Stimulated activated naive CD4-positive, alpha-beta T cell (primary cell): ENCODE measurements at regions not wholly inside any gene's neighbourhood (a gene's known extent, or its start where the extent isn't known, plus 50 kb on each side); places are given as distances from the start of the nearest gene placed in this dataset.
A peak's percentile ranks its signal among the peaks of the same experiment; 100 is the strongest.

Experiments used
- DNase-seq, 6 experiments: peaks; one replicate each; lab custom pipeline; 2025; lab: John Stamatoyannopoulos, UW

DNA sequence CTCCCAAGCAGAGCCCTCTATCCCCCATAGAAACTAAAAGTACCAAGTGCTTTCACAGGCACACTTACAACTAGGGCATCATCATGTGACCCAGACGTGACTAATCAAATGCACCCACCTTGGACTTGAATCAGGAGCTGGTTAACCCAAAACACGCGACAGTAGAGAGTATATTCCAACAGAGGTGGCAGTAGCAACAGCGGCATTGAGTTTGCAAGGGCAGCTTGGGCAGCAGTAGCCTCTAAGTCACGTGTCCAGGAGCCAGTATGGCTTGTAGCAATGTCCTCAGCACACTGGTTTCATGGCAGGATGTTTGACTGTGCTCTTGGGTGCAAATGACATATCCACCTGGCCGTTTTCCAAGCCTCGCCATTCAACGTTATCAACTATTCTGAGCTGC lies 73.4 kb upstream of the DNAH5 start:
- no peak for DNase-seq

DNA sequence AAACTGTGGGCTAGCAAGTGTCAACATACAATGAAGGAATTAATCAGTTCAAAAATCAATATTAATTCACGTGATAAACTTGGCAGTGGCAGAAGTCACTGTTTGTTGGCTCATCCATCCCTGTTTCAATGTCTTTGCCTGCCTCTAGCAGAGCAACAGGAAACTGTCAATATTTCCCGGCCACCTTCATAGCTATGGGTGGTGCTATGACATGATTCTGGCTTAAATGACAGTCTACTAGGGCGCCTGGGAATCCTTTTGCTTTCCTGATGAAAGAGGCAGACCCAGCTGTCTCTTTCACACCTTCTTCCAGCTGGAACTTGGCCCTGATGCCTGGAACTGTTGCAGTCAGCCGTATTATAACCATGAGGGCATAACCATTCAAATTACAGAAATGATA lies 72.1 kb upstream of the DNAH5 start:
- DNase-seq = no peak

DNA sequence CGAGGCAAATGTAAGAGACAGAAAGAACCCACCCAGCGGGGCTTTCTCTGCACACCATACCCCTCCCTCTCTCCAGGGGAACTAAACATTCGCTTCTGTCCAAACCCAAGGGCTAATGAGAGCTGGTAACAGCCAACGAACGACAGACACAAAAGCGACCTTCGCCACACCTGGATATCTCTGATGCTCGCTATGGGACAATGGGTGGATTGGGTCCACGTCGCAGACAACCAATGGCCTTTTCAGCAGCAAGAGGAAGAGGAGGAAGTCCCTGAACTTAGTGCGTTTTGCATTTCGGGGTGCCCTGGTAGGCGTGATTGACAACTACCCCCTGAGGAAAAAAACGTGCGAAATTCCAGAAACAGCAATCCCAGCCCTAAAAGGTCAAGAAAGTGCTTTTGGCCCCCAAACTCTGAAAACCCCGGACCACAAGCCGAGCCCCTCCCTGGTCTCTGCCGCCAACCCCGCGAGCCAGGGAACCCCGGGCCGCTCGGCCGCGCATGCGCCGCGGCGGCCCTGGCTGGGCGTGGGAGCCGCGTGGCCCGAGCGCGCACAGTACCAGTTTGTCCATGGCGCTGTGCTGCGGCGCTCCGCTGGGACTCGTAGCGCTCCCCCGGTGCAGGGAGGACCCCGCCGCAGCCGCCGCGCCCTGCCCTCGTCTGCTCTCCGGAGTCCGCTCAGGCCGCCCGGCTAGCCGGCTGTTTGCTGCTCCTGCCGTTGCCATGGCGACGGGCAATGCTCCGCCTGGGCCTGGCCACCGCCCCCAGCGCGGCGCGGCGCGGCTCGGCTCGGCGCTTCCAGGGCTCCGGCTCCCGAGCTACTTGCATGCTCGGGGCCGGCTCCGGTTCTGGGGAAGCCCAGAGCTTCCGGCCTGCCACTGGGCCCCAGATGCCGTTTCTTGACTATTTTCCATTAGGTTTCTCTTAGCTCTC lies 66.9 kb upstream of the DNAH5 start:
- DNase-seq = peak in 1 of 6 experiments; percentile 10

DNA sequence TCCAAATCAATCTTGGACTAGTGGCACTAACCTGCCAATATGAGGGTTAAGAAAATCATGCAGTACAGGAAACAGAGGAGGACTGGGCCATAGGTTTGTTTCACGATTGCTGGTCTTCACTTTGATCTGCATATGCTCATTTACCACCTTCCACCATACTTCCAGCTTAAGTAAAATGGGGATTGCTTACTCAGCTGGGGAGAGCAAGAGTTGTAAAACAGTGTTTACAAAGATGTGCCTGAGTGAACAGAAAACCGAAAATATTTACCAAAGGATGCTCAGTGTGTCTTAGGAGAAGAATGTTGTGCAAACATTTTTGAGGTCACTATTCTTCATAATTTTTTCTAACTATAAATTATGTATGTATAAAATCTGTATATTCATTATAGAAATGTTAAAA lies 65.1 kb upstream of the DNAH5 start:
- DNase-seq = no peak

DNA sequence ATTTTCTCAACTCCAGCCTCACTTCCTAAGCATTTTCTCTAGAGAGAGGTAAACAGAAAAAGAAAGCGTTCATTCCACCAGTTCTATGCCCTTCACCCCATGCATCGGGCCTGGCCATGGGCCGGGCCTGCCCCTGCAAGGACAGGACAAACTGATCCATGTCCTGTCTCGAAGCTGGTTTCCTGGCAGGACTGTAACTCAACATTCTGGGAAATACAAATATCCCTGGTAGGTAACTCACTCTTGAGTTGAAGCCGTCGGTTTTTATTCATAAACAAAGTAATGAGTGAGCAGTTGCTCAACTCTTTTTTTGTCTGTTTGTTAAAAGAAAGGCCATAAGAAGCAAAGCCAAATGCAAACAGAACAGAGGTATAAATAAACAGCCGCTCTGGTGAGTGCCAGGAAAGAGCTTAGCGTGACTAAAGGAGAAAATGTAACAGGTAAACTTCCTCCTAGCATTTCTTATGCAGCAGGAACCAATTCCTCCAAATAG lies 64.4 kb upstream of the DNAH5 start:
- no peak for DNase-seq

DNA sequence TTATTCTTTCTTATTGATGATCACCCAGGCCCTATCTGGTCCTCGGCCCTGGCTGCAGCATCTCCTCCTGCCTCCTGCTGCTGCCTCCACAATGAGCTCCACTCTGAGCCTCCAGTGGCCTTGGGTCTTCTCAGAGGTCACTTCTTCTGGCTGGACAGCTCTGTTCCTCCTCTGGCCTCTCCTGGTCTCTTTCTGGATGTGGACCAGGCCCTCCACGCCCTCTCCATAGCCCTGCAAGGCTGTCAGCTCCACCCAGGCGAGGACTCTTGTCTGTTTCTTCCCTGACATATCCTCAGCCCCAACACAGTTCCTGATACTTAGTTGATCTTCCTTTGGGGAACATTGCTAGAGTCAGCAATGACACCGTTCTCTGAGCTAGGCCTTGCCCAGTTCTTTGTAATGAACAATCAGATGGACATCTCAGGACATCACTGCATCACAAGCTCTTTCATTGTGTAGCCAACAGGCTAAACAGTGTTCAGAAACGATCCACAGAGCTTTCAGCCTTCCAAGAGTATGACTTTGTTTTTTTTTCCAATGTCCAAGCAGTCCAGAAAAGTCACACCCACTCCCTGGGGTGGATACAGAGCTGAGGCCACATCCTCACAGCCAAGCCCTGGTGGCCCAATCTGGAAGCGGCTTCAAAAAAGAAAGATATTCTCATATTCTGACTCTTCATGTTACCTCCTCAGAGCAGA lies 62.5 kb upstream of the DNAH5 start:
- no peak for DNase-seq

DNA sequence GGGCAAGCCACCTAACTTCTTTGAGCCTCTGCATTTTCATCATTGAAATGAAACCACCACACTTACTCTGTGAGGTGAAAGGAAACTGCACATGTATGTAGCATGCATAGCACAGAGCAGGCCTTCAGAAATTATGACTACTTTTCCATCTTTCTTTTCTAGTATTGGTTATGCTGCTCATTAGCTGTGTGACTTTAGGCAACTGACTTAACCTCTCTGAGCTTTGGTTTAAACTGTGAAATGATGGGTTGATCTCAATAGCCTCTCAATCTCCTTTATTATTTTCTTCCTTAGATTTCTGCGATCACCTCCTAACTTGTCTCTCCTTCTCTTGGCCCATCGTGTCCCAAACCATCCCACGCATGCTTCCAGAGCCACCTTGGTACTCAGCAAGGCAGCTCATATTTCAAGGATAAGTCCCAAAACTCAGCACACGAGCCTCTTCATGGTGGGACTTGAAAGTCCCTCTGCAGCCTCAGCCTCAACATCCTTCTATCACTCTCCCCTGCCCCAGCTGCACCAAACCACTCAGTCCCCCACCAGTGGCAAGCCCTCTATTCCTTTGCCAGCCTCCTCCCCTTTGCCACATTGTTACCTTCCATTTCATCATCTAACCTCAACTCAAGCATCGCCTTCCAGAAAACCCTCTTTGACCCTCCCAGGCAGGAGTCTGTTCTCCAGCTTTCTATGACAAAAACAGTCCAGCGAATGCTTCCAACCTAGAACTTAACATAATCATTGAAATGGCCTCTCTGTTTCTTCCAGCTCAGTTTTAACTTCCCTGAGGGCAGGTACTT lies 60.3 kb upstream of the DNAH5 start:
- DNase-seq = no peak

DNA sequence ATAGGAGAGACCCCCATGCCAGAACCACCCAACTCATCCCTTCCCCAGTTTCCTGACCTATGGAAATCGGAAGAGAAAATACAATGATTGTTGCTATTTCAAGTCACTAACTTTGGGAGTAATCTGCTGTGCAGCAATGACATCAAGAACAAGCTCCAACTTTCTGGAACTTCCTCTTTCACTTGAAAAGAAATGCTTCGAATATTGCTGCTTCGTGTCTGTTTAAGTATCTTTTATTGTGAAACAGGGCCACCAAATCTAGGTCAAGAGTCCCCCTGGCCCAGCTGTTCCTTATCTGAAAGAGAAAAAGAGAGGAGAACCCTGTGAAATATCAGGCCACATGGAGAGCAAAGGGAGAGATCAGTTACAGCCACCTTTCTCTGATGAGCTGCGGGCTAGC lies 59.4 kb upstream of the DNAH5 start:
- DNase-seq = no peak

DNA sequence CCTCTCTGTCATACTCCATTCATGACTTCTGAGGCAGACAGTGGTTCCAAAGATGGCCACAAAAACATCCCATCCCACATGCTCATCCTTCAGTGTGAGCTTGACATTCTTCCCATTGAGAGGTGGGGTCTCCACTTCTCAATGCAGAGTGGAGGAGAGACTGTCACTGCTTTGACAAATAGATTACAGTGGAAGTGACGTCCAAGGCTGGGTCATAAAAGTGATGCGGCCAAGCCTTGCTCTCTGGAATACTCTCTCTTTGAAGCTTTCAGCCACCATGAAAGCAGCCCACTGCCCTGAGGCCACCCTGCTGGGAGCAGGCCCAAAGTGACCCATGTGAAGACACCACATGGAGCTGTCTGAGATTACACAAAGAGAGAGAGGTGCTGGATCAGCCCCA lies 59.0 kb upstream of the DNAH5 start:
- no peak for DNase-seq

DNA sequence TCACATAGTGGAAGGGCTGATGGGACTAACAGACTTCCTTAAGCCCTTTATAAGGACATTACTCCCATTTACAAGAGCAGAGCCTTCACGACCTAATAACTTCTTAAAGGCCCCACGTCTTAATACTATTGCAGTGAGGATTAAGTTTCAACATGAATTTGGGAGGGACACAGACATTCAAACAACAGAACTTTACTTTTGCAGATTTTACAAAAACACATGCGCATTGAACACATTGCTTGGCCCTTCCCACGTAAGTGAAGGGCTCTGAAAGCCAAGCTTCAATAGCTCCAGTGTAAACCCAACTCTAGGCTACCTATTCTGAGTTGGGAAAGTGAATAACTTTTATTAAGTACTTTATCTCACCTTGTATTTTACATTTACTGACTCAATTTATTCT lies 53.8 kb upstream of the DNAH5 start:
- DNase-seq = no peak

DNA sequence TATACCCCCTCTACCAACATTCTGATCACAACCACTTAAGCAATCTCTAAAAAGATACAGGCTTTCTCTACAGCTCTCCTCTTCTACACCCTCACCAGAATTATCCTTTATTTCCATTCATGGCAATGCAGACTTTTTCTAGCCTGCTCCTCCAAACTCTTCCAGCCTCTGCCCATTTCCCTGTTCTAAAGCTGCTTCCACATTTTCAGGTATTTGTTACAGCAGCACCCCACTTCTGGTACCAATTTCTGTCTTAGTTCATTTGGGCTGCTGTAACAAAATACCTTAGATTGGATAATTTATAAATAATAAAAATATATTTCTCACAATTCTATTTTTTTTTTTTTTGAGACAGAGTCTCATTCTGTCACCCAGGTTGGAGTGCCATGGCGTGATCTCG lies 53.0 kb upstream of the DNAH5 start:
- no peak for DNase-seq

DNA sequence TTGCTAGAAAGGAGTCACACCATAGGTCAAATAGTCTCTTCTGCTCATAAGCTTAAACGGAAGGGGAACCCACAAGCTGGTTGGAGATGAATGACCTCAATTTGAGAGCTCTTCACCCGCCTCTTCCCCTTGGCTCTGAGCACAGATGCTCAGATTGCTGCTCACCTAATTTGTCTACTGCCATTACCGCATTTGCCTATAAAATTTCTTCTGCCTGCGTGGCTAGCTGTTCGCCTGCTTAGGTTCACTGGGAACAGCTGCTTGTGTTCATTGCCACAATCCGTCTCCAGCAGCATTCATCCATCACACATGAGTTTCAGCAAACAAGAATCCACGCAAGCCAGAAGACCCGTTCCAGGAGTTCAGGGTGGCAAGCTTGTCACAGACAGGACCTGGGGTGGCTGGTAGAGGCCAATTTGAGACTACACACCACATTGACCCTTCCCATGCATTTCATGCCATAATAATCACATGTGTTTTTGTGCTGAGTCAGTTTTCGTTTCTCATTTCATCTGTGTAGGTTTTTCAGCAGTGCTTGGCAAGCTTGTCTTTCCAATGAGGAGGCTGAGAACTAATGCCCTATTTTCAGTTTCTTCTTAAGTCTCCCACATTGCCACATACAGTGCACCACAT lies 50.2 kb upstream of the DNAH5 start:
- no peak for DNase-seq
